ENCODE measurements at regions not wholly inside any gene's neighbourhood (a gene's known extent, or its start where the extent isn't known, plus 50 kb on each side); places are given as distances from the start of the nearest gene placed in this dataset.

DNA sequence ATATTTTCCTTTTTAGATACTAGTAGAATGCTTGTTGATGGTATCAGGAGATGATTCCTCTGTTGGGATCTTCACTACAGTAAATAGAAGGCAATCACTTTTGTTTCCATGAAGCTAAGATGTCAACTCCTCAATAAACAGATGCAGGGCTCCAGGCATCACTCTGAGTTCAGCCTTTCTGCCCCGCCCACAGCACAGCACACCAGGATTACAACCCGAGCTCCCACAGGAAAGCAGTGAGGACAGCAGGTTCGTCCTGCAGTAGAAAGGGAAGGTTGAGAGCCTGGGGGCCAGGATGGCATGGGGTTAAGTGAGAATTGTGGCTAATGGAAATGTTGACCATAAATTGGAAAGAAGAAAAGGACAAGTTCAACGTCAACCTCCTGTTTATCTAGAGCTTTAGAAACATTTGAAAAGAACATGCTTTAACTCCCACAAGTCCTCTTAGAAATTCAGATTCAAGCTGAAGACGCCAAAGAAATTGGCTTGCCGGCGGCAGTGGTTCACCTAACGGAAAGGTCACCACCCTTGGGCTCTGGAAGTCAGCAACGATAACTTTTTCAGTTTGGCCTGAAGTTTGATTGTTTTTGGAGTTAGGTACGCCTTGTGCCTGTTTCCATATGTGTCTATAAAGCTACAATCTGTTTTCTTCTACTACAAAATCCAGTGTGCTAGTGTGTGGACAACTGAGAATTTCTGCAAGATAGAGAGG lies 144.4 kb upstream of the PDE10A start:
- in situ Hi-C loops (cut with MboI; ENCODE audit: low sequenced_read_pairs) = no loop called here

DNA sequence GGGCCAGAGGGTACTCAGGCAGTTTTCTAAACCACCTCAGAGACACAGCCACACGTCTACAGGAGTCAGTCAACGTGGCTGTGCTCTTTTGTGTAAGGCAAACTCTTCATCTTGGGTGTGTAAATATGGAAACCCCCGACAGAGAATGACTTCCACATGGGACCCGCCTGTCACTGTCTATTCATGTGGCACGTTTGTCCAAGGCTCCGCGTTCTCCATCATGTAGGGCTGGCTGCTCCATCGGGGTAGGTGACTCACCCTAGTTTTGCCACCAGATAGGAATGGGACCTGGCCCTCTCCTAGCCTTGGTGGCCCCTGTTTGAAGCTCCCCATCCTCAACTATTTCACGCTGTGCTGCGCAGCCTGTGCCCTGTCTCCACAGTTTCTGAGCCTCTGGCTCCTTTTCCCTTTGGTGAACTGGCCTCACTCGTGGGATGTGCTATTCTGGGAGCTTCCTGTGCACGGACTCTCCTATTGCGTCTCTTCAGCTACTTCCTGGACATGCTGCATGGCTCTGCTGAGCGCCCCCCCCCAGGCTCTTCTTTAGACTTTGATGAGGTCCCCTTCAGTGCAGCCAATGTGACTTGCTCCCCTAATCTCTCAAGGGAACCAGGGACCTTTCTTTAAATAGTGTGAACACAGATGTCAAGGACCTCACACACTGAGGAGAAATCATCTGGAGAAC lies 143.2 kb upstream of the PDE10A start:
- in situ Hi-C loops (cut with MboI; ENCODE audit: low sequenced_read_pairs) = no loop called here

DNA sequence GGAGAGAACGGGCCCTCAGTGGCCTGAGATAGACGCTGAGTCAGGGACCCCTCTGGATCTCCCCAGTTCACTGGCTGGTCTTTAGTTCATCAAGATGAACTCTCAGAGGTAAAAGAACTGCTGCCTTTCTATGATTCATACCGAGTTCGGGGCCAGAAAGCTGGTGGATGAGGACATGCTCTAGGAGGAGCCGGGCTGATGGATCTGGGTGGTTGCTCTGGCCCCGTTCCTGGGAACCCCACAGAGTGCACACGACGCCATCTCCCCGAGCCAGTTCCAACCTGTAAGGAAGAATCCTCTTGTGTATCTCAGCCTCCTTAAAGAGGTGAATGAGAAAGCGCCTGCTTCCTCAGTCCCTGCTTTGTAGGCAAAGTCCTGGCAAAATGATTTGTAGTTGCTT lies 142.6 kb upstream of the PDE10A start:
- in situ Hi-C loops (cut with MboI; ENCODE audit: low sequenced_read_pairs) = no loop called here

DNA sequence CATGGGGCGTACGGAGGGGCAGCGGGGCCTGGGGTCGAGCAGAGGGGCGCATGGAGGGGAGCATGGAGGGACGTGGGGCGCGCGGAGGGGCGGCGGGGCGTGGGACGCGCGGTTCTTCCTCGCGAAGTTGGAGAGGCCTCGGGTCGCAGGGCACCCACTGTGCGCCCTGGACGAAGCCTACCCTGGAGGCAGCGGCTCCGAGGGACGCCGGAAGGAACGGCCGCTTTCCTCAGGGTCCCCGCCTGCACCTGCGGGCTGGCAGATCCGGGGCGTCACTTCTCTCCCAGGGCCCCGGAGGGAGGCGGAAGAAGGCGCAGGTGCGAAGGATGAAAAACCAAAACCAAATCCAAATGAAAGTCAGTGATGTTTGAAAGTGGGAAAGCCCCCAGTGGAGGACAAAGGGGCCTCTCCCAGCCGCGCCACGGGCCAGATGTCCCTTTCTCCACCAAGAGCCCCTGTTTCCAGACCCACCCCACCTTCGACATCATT lies 142.1 kb upstream of the PDE10A start:
- in situ Hi-C loops (cut with MboI; ENCODE audit: low sequenced_read_pairs) = no loop called here

DNA sequence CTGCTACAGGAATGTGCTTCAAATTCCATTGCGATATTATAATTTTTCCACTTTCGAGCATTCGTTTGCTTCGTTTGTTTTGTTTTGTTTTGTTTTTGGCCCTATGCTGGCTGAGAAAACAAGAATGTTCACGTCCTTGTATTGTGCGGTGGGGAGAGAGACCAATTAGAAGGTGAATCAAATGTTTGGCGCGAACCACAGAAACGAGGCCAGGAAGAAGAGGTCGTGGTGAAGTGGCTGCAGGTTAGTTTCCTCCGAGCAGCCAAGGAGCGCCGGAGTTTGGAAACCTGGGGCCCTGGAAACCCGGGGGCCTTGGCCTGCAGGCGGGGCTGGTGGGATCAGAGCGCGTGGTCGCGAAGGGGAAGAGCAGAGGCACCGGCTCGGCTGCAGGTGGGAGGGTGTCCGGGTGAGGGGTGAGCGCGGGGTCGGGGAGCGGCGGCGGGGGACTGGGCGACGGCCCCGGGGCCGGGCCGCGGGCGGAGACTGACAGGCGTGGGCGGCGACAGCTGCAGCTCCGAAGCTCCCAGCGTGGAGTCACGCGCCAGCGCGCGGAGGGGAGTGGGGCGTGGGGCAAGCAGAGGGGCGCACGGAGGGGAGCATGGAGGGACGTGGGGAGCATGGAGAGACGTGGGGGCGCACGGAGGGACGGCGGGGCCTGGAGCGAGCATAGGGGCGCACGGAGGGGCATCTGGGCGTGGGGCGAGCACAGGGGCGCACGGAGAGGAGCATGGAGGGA lies 141.5 kb upstream of the PDE10A start:
- in situ Hi-C loops (cut with MboI; ENCODE audit: low sequenced_read_pairs) = no loop called here

DNA sequence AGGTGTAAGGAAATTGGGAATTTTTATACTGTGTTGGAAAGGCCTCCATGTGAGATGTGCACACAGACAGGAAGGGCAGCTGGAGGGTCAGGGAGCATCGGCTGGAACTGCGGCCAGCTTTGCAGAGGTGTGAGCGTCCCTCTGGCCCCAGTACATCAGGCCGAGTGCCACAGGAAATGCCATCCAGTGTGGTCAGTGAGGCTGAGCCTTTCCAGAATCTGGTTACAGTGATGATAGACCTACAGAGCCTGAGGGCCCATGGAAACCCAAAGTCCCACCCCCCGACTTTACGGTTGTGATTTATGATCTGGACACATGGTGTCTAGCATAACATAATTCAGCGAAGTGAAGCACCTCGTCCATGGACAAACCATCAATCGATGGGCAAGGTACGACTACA lies 137.3 kb upstream of the PDE10A start:
- in situ Hi-C loops (cut with MboI; ENCODE audit: low sequenced_read_pairs) = no loop called here

DNA sequence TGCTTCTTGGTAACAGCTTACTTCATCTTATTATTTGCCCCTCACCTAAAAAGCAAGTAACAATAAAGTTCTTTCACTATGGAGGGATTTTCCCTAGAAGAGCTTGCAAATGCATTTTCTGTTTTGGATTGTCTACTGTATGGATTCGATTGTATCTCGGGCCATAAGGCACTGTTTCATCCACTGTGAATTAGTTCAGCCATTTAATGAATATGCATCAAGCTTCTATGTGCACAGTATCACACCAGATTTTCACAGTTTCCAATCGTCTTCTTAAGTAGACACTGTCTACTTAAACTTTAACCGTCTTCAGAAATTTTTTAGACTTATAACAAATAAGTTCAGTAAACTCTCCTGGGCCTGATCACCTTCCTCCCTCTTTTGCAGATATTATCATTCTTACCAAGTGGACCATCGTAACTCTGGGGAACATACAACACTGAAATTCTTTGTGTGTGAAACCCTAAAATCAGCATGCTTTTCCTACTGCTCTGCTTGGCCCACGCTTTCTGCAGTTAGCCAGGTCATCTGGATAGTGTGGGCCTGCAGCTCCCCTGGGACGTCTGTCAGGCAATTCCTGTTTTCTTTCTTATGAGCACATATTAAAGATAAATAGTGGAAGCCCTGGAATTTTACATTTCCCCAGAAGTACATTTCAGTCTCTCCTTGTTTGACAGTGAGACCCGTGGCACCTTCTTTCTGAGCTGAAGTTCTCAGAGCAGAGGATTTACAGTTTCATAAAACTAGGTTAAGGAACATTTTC lies 136.5 kb upstream of the PDE10A start:
- in situ Hi-C loops (cut with MboI; ENCODE audit: low sequenced_read_pairs) = no loop called here

DNA sequence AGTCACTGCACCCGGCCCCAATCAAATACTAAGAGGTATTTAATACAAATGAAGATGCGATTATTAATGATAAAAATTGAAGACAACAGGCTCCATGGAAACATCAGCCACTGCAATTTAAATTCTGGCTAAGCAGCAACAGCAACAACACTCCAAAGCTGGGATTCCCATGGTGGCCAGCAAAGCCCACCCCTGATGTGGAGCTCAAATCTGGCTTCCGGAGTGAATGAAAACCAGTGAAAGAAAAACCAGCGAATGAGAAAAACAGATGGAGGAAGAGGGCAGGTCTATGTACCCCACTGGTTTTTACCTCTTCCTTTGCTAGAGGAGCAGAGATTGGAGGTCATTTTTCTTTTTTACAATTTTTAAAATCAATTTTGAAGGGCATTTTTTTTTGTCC lies 135.9 kb upstream of the PDE10A start:
- in situ Hi-C loops (cut with MboI; ENCODE audit: low sequenced_read_pairs) = no loop called here

DNA sequence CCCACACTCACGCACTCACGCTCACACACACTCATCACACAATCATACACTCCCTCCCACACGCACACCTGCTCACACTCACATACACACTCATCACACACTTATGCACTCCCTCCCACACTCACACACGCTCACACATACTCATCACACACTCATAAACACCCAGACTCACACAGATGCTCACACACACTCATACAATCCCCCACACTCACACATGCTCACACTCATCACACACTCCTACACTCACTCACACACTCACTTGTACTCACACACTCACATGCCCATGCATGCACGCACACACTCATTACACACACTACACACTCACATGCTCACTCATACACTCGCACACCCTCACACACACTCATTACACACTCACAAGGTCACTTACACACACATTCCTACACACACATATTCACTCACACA lies 131.1 kb upstream of the PDE10A start:
- in situ Hi-C loops (cut with MboI; ENCODE audit: low sequenced_read_pairs) = no loop called here

DNA sequence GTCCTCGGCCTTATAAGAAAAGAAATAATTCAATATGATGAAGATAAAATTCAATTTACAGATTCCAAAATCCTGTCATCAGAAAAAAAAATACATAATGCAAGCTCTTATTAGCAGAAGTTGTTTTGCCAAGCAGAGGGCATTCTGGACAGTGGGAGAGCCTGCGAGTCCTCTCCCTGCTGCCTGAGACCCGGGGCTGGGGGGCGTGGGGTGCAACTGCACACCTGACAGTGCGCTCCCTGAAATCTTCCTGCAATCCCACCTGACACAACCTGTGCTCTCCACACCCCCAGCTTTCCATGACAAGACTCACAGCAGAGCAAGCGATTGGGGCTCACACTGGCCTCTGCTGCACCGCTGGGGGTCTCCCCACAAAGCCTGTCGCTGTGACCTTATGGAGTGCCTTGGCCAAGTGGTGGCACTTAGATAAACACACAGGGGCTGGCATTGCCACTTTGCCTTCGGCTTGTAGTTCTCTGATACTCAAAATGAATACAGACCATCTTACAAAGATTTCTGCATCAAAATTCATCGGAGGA lies 130.3 kb upstream of the PDE10A start:
- in situ Hi-C loops (cut with MboI; ENCODE audit: low sequenced_read_pairs) = no loop called here

DNA sequence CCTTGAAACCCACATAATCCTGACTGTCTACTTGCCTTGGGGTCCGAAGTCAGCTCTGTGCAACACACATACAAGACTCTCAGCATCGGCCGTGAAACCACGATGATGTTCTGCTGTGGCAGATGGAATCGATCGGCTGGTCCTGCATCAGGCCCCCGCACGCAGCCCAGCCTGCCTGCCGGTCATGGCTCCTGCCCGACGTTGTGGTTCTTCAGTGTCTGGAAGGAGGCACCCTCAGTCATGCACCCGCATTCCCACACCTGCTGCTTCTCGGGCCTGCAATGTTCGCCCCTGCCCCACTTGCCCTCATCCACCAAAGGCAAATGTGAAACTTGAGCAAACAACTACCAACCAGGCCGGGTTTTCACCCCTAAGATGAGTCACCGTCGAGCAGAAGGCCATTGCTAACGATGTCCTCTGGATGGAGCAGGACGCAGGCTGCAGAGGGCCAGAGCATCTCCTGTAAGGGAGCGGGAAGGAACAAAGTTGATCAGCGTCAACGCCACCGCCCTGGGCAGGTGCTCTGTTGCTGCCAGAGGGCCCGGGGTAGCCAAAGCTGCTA lies 128.9 kb upstream of the PDE10A start:
- in situ Hi-C loops (cut with MboI; ENCODE audit: low sequenced_read_pairs) = no loop called here

DNA sequence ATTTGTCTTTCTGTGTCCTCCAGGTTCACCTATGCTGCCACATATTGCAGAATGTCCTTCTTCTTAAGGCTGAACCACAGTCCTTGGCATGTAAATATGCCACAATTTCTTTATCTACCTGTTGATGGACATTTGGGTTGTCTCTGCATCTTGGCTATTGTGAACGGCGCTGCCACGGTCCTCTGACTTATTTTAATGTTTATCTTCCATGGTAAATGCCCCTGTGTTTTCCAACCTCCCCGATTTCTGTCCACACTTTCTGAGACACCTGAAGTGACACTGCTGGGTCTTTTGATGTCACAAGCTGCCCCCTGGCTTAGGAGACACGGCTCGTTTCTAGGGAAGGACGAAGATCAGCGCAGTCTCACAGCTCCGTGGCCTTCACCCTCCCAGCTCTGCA lies 128.3 kb upstream of the PDE10A start:
- in situ Hi-C loops (cut with MboI; ENCODE audit: low sequenced_read_pairs) = no loop called here

DNA sequence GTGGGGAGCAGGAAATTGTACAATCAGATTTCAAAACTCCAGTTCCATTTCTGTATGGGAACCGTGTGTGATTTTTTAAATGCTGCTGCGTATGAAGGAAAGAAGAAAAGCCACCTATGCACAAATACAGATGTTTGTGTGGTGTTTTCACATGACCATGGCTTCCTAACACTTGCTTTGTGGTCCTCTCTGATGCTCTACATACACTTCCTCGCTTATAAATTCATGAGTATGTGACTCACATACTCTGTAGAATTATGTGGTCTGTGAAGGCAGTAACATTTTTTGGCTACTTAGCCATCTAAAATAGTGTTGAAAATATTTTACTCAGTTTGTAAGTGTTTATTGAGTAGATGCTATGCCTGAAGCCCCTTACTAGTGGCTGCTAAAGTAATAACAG lies 119.8 kb upstream of the PDE10A start:
- in situ Hi-C loops (cut with MboI; ENCODE audit: low sequenced_read_pairs) = no loop called here

DNA sequence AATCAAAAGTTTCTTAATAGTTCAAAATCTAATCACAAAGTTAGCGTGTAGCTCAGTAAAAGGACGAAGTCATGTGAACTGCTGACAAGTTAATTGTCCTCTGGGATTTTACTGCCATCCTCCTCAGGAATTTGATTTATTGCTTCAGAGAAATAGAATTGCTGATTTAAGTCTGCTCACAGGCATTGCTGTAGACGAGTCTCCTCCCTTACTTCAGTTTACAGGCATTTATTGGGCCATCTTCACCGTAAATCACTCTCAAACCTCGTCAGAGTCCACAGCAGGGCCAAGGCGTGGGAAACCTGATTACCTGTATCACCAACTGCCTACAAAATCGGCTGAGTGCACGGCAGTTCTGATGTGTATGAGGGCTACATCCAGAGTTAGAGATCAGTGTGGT lies 119.1 kb upstream of the PDE10A start:
- in situ Hi-C loops (cut with MboI; ENCODE audit: low sequenced_read_pairs) = no loop called here

DNA sequence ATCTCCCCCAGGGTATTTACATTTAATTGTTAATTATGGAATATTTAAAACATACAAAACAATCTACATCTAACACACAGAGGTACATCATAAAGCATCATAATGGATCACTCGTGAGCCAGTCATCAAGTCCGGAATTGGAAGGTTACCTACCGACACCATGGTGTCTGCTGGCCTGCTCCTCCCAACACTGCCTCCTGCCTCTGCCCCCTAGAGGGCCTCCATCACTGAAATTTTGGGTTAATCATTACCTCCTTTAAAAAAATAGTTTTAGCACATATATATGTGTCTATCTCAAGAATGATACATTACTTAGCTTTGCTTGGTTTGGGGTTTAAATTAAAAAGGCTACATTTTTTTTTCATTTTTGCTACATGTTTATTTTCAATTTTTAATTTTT lies 114.6 kb upstream of the PDE10A start:
- in situ Hi-C loops (cut with MboI; ENCODE audit: low sequenced_read_pairs) = no loop called here

DNA sequence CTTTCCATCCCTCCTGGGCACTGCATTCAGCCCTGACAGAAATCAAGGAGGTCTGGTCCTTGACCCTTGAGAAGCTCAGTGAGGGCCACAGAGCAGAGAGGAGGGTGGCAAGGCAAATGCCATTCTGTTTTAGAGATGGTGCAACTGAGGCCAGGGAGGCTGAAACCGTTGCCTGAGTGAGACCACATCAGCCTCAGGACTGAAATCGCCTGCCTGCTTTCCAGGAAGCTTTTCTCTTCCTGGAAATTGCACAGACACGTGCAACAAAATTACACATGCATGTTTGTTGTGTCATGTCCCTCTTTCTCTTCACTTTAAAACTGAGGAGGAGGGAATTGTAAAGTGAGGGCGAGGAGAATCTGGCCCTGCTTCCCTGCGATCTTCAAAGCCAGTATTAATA lies 113.7 kb upstream of the PDE10A start:
- in situ Hi-C loops (cut with MboI; ENCODE audit: low sequenced_read_pairs) = no loop called here

DNA sequence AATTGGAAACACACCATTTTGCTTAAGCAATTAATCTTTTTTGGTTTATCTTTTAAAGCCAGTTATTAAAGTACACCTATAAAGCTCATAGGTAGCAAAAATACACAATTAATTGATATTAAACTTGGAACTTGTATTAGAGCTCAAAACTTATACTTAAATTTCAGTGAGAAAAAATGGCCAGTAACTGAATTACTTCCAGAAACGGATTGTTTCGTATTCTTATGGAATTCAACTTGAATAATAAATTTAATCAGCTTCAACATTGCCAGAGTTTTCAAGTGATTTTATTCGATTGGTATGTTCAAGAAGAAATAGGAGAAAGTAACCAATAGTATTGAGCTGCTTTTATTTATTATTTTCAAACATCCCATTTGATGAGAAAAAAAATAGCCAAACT lies 112.7 kb upstream of the PDE10A start:
- in situ Hi-C loops (cut with MboI; ENCODE audit: low sequenced_read_pairs) = no loop called here

DNA sequence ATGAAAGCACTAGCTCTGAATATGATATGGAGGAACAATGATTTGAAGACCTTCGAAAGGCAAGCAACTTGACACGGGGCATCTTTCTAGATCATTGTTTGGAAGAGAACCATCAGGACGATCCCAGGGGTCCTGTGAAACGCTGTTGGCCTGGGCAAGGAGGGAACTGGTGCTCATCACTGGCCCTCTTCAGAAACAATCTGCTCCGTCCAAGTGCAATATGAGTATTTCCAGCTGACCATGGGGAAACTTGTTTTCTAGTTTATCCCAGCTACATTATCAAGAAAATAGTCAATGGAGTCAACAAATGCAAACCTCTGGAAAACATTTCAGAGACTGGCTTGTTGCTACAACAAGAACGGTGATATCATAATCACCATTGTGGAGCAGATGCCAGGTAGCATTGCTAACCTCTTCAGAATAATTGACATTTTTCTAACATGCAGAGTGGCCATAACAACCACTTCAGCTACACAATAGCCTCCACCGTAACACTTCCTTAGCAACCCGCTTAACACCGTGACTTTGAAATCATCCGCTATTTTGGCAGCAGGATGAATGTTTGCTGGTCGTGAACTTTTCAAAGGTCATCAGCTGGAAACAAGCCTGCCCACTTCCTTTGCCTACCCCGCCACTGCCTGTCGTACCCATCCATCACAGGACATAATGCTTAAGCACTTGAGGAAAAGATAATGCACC lies 112.0 kb upstream of the PDE10A start:
- in situ Hi-C loops (cut with MboI; ENCODE audit: low sequenced_read_pairs) = no loop called here

DNA sequence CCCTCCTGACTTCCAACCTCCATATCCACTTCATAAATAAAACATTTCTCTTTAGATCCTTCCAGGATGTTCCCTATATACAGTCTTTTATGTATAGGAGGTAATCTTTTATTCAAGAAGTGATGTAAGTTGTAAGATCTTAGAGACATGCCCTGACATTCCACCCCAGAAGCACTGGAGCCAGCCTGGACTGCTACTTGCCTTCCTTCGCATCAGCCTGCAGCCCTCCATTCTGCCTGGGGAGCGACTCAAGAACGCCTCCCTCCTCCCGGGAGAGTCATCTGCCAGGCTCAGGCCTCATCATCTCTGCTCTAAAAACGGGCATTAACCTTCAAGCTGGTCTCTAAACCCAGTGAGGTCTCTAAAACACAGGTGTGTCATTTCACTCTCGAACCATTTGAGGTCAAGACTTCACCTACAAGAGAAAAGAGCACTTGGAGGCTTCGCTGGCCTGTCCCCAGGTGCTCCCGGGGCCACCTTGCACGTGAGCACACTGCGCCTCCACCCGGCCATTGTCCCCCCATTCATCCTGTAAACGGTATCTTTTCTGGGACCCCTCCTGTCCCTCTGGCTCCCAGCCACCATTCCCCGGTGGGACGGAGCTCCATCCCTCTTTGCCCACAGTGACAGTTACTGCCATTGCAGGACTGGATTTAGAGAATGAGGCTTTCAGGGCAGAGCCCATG lies 107.5 kb upstream of the PDE10A start:
- in situ Hi-C loops (cut with MboI; ENCODE audit: low sequenced_read_pairs) = no loop called here
